DOHH2 (cell line): ENCODE measurements at regions not wholly inside any gene's neighbourhood (a gene's known extent, or its start where the extent isn't known, plus 50 kb on each side); places are given as distances from the start of the nearest gene placed in this dataset.

ENCODE experiments used
- EZH2phosphoT487 ChIP-seq: fragments of 200-600 bp; sonication (generic); IDR thresholded peaks from 2 replicates; pipeline ENCODE4 v1.6.1; 2017; ENCODE audit warnings: borderline replicate concordance, mild to moderate bottlenecking, antibody characterized with exemption, low read length, moderate library complexity, mixed read lengths
- TF ChIP-seq, protein P1 (sequence below): fragments of 200-600 bp; sonication (generic); IDR thresholded peaks from one replicate; pipeline ENCODE4 v1.5.1; 2014; ENCODE audit warnings: antibody characterized with exemption, mild to moderate bottlenecking, low read depth, low read length; ENCODE audit not compliant: poor library complexity, severe bottlenecking

DNA sequence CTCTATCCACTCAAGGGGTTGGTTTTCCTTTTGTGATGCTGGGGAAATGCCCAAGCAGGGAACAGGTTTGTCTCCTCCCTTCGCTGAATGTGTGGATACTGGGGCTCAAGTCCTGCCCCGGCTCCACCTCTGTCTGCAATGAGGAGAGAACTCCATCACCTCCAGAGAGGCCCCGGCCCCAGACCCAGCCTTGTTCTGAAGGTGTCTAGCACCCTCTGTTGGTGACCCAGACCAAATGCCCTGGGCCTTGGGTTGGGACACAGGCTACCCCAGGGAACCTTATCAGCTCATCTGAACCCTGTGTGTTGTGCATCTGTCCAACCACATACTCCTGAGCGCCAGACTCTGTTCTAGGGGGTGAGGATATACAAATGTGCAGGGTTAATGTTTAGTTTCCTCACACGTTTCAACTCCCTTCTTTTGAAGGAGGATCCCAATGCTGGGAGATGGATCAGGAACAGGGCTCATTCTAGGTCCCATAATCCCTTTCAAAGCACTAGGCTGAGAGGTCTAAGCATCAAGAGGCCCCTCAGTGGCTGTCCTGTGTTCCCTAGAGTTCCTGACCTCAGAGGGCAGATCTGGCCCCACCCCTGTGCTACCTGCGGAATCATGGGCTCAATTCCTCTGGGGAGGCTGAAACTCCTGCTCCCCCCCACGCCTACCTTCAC is 112.5 kb upstream of the SLC7A1 start:
- TF ChIP-seq, protein P1, sequence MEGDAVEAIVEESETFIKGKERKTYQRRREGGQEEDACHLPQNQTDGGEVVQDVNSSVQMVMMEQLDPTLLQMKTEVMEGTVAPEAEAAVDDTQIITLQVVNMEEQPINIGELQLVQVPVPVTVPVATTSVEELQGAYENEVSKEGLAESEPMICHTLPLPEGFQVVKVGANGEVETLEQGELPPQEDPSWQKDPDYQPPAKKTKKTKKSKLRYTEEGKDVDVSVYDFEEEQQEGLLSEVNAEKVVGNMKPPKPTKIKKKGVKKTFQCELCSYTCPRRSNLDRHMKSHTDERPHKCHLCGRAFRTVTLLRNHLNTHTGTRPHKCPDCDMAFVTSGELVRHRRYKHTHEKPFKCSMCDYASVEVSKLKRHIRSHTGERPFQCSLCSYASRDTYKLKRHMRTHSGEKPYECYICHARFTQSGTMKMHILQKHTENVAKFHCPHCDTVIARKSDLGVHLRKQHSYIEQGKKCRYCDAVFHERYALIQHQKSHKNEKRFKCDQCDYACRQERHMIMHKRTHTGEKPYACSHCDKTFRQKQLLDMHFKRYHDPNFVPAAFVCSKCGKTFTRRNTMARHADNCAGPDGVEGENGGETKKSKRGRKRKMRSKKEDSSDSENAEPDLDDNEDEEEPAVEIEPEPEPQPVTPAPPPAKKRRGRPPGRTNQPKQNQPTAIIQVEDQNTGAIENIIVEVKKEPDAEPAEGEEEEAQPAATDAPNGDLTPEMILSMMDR = peak; percentile 68
- no peak for TF ChIP-seq EZH2phosphoT487
